ENCODE measurements at regions not wholly inside any gene's neighbourhood (a gene's known extent, or its start where the extent isn't known, plus 50 kb on each side); places are given as distances from the start of the nearest gene placed in this dataset.

DNA sequence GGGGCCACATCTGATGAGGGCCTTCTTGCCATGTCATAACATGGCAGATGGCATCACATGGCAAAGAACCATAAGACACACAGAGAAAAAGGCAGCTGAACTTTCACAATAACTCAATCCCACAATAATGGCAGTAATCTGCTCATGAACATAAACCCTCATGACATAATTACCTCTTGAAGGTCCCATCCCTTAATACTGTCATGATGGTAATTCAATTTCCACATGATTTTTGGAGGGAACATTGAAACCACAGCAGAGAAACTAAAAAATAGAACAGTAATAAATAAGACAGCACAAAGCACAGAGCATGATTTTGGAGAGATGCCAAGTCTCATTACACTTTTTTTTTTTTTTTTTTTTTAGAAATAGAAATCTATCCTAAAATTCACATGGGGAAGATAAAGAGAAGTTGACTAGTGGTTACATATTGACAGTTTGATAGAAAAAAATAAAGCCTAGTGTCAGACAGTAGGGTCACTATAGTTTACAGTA lies 61.8 kb upstream of the ATF7IP start:
- no peaks in the 10 kb centered on the region for H3K9me3 ChIP-seq (ENCODE audit: low read depth)
- no peaks in the 10 kb centered on the region for H3K27me3 ChIP-seq
- H3K36me3 ChIP-seq, result no peaks in the 10 kb centered on the region
- no peak overlapping the region for H3K27ac ChIP-seq
- TF ChIP-seq CTCF (IDR thresholded peaks at IDR 0.05; ENCODE audit: low read depth, low read length), result no peak
- H3K4me3 ChIP-seq, result no peak overlapping the region
- no peak for DNase-seq (ENCODE audit: low read depth in 1 of 2, low spot score in 1 of 2)
- H3K4me1 ChIP-seq (ENCODE audit: low read depth), result no peaks in the 10 kb centered on the region

DNA sequence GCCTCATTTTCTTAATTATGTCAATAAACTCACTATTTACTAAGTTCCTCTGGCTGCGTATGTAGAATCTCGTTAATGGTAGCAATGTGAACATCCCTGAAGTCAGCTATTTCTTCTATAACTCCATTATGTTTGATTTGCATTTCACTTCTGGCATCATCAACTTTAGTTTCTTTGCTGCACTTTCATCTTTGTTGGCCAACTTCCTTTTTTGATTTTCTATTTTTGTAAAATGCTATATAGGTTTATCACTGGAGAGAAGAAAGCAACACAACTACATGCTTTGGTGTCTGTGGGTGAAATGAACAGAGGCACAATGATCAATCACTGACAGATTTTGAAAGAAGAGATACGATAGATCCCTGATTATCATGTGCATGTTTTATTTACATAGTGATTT lies 58.5 kb upstream of the ATF7IP start:
- Histone ChIP-seq H3K27me3 (no peaks in the 10 kb centered on the region), H3K9me3 (ENCODE audit: low read depth) (no peaks in the 10 kb centered on the region), H3K36me3 (no peaks in the 10 kb centered on the region), H3K4me1 (ENCODE audit: low read depth) (no peaks in the 10 kb centered on the region), H3K27ac (no peak overlapping the region), H3K4me3 (no peak overlapping the region)
- DNase-seq (ENCODE audit: low read depth in 1 of 2, low spot score in 1 of 2), result no peak
- no peak for TF ChIP-seq CTCF (IDR thresholded peaks at IDR 0.05; ENCODE audit: low read depth, low read length)

DNA sequence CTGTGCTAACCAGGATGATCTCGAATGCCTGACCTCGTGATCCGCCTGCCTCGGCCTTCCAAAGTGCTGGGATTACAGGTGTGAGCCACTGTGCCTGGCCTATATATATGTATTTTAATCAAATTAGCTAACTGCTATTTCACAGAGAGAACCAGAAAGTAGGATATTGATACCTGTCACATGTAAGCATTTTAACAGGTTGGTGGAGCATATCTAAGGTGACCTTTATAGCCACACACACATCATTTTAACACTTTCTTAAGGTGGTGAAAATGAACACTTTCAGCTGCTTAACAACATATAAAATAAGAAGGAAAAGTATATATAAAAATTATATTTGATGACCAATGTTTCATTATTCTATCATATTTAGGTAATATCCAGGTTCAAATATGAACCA lies 57.0 kb upstream of the ATF7IP start:
- no peak for TF ChIP-seq CTCF (IDR thresholded peaks at IDR 0.05; ENCODE audit: low read depth, low read length)
- no peaks in the 10 kb centered on the region for H3K27me3 ChIP-seq
- no peaks in the 10 kb centered on the region for H3K4me1 ChIP-seq (ENCODE audit: low read depth)
- DNase-seq (ENCODE audit: low read depth in 1 of 2, low spot score in 1 of 2), result no peak
- no peaks in the 10 kb centered on the region for H3K9me3 ChIP-seq (ENCODE audit: low read depth)
- no peaks in the 10 kb centered on the region for H3K36me3 ChIP-seq
- no peak overlapping the region for H3K4me3 ChIP-seq
- H3K27ac ChIP-seq, result no peak overlapping the region

DNA sequence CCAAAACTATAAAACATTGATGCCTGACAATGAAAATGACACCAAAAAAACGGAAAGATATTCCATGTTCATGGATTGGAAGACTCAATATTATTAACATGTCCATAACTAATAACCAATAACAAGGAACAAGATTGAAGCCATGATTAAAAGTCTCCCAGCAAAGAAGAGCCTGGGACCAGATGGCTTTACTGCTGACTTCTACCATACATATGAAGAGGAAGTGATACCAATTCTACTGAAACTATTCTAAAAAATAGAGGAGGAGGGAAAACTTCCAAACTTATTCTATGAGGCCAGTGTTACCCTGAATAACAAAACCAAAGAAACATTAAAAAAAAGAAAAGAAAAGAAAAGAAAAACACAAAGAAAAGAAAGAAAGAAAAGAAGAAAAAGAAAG lies 54.6 kb upstream of the ATF7IP start:
- H3K9me3 ChIP-seq (ENCODE audit: low read depth), result no peaks in the 10 kb centered on the region
- no peaks in the 10 kb centered on the region for H3K4me1 ChIP-seq (ENCODE audit: low read depth)
- no peak for DNase-seq (ENCODE audit: low read depth in 1 of 2, low spot score in 1 of 2)
- H3K36me3 ChIP-seq, result no peaks in the 10 kb centered on the region
- no peak for TF ChIP-seq CTCF (IDR thresholded peaks at IDR 0.05; ENCODE audit: low read depth, low read length)
- no peak overlapping the region for H3K27ac ChIP-seq
- no peaks in the 10 kb centered on the region for H3K27me3 ChIP-seq
- no peak overlapping the region for H3K4me3 ChIP-seq

DNA sequence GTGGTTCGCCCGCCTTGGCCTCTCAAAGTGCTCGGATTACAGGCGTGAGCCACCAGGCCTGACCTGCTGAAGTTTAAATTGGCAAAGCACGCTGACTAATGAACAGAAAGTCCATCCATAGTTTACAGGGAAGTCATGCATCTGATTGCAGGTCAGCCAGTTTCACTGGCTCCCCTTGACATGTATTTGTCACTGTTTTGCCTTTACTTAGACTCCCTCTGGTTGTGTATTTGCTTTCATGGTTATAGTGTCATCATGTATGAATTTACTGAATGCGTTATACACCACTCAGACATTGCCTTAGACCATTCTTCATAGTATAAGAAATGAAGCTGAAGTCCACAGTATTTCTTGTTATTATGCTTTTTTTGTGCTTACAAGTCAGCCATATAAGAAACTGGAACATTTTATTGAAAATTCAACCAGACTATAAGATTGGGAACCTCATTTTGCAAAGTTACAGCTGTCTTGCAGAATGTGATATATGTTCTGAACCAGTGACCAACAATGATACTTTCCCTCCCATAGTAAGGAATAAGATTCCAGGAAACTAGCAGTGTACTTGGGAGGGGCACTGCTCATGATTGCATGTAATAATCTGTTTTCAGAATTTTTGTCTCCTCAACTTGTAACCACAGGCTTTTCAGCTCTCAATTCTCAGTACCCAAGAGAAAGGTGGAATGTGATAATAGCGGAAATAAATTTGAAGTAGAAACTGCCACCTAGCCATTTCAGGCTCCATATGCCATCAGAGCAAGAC lies 51.9 kb upstream of the ATF7IP start:
- no peaks in the 10 kb centered on the region for H3K36me3 ChIP-seq
- TF ChIP-seq CTCF (IDR thresholded peaks at IDR 0.05; ENCODE audit: low read depth, low read length), result no peak
- H3K27ac ChIP-seq, result no peak overlapping the region
- no peaks in the 10 kb centered on the region for H3K9me3 ChIP-seq (ENCODE audit: low read depth)
- H3K27me3 ChIP-seq, result no peaks in the 10 kb centered on the region
- no peak for DNase-seq (ENCODE audit: low read depth in 1 of 2, low spot score in 1 of 2)
- no peaks in the 10 kb centered on the region for H3K4me1 ChIP-seq (ENCODE audit: low read depth)
- no peak overlapping the region for H3K4me3 ChIP-seq
